ENCODE measurements at regions not wholly inside any gene's neighbourhood (a gene's known extent, or its start where the extent isn't known, plus 50 kb on each side); places are given as distances from the start of the nearest gene placed in this dataset.
"Not testable (repeated sequence)": the region's sequence is repeated elsewhere in the genome, so short reads cannot be mapped to it uniquely, and the experiment has no call there.

DNA sequence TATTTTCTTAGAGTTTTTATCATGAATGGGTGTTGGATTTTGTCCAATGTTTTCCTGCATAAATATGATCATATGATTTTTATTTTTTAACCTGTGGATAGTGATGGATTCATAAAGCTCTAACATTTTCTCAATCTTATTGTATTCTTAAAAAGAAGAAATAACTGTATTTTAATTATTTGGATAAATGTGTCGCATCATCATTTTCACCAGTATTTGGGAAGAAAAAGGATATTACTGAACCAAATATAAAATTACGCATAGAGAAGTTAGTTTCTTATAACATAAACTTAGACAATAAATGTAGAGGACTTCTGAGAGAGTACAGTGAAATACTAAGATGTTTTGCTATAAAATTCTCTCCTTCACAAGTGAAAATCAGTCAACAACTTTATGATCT, 126.0 kb upstream of the CHST9 start:
- H3K4me3 Mint-ChIP-seq, result no peak overlapping the region
- Histone ChIP-seq H3K27me3 (ENCODE audit: control insufficient read depth, insufficient read depth, low read length) (no peaks in the 10 kb centered on the region), H3K36me3 (ENCODE audit: control insufficient read depth, insufficient read depth, low read length) (no peaks in the 10 kb centered on the region), H3K27ac (ENCODE audit: insufficient read depth, low read length, poor library complexity, severe bottlenecking) (no peak overlapping the region), H3K9me3 (ENCODE audit: control insufficient read depth in 2 of 2, low read length in 2 of 2) (peaks cover 0 to 3% of the 10 kb centered on the region in 2 experiments), H3K4me3 (ENCODE audit: low read depth, low read length) (no peak overlapping the region), H3K4me1 (ENCODE audit: control insufficient read depth, insufficient read depth, low read length, poor library complexity, severe bottlenecking) (no peaks in the 10 kb centered on the region)
- DNase-seq (no peak), ATAC-seq (ENCODE audit: low read depth in 2 of 2) (no peak)
- peaks cover 0 to 11% (median 5%) of the 10 kb centered on the region in 7 donors for H3K9me3 Mint-ChIP-seq
- no peaks in the 10 kb centered on the region for H3K27me3 Mint-ChIP-seq
- no peaks in the 10 kb centered on the region for H3K36me3 Mint-ChIP-seq
- no peaks in the 10 kb centered on the region for H3K4me1 Mint-ChIP-seq
- H3K27ac Mint-ChIP-seq, result no peak overlapping the region

DNA sequence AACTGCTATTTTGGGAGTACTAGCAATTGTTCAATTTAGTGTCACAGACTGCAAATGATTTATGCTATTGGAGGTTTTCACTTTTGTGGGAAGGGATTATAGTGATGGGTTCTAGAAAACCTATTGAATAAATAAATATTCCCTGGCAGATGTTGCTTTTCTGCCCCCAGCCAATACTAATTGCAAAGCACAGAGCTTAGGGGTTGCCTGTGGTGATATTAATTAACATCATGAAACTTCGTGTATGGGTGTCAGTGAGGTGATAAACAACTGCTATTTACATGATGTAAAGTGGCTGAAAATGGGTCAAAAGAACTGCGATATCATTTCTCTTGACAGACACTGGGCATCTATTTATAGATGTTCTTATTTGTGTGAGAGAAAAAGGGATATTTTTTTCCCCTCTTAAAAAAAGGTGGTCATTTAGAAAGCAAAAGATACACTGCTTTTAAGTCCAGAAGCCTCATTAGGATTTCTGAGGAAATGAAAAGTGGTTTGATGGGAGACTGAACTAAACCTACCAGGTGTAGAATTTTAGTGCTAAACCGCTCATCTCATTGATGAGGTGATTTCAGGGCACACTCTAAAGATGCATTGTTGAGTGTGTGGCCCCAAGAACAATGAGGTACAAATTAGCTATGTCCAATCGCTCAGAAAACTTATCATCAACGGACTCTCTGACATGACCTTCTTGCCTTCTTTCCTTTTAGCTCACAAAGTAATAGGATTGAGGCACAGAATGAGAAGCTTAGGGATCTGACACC, 116.7 kb upstream of the CHST9 start:
- no peaks in the 10 kb centered on the region for H3K27me3 Mint-ChIP-seq
- ATAC-seq (ENCODE audit: low read depth in 2 of 2) (no peak), DNase-seq (no peak)
- no peaks in the 10 kb centered on the region for H3K27me3 ChIP-seq (ENCODE audit: control insufficient read depth, insufficient read depth, low read length)
- no peaks in the 10 kb centered on the region for H3K36me3 Mint-ChIP-seq
- H3K4me1 Mint-ChIP-seq, result no peaks in the 10 kb centered on the region
- H3K36me3 ChIP-seq (ENCODE audit: control insufficient read depth, insufficient read depth, low read length), result no peaks in the 10 kb centered on the region
- no peaks in the 10 kb centered on the region for H3K9me3 ChIP-seq (ENCODE audit: control insufficient read depth in 2 of 2, low read length in 2 of 2)
- no peaks in the 10 kb centered on the region for H3K4me1 ChIP-seq (ENCODE audit: control insufficient read depth, insufficient read depth, low read length, poor library complexity, severe bottlenecking)
- no peak overlapping the region for H3K4me3 Mint-ChIP-seq
- H3K4me3 ChIP-seq (ENCODE audit: low read depth, low read length), result no peak overlapping the region
- H3K9me3 Mint-ChIP-seq, result peaks cover 0 to 15% (median 4%) of the 10 kb centered on the region in 7 donors
- H3K27ac Mint-ChIP-seq, result no peak overlapping the region
- no peak overlapping the region for H3K27ac ChIP-seq (ENCODE audit: insufficient read depth, low read length, poor library complexity, severe bottlenecking)

DNA sequence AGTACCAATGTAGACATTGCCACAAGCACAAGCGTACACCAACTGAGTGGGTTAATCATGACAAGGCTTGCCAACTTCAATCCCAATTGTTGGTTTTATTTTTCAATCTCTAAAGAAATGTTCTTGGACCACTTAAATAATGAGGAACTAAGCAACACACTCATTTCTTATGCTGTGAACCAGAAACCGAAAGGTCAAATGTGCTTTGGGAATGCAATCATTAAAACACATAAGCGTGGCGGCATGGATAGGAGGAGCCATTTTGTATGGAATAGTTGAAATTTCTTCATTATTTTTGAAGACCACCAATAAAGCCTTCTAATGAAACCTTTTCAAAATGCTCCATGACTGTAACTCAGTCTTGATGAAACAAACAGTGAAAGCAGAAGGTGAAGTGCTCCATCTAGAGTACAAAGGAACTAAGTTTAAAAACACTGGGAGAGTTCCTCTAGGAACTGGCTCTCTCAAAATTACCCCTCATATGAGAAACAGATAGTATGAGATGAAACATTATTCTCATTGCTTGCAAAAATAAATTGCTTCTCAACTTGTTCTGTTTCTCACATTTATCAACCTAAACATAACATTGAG, 113.2 kb upstream of the CHST9 start:
- Histone ChIP-seq H3K27me3 (ENCODE audit: control insufficient read depth, insufficient read depth, low read length) (no peaks in the 10 kb centered on the region), H3K4me3 (ENCODE audit: low read depth, low read length) (no peak overlapping the region), H3K36me3 (ENCODE audit: control insufficient read depth, insufficient read depth, low read length) (no peaks in the 10 kb centered on the region), H3K9me3 (ENCODE audit: control insufficient read depth in 2 of 2, low read length in 2 of 2) (peaks cover 1 to 4% of the 10 kb centered on the region in 2 experiments), H3K27ac (ENCODE audit: insufficient read depth, low read length, poor library complexity, severe bottlenecking) (no peak overlapping the region), H3K4me1 (ENCODE audit: control insufficient read depth, insufficient read depth, low read length, poor library complexity, severe bottlenecking) (no peaks in the 10 kb centered on the region)
- no peaks in the 10 kb centered on the region for H3K27me3 Mint-ChIP-seq
- no peak overlapping the region for H3K4me3 Mint-ChIP-seq
- H3K9me3 Mint-ChIP-seq, result peaks cover 0 to 21% (median 2%) of the 10 kb centered on the region in 7 donors
- DNase-seq (no peak), ATAC-seq (ENCODE audit: low read depth in 2 of 2) (no peak)
- H3K36me3 Mint-ChIP-seq, result no peaks in the 10 kb centered on the region
- no peaks in the 10 kb centered on the region for H3K4me1 Mint-ChIP-seq
- no peak overlapping the region for H3K27ac Mint-ChIP-seq

DNA sequence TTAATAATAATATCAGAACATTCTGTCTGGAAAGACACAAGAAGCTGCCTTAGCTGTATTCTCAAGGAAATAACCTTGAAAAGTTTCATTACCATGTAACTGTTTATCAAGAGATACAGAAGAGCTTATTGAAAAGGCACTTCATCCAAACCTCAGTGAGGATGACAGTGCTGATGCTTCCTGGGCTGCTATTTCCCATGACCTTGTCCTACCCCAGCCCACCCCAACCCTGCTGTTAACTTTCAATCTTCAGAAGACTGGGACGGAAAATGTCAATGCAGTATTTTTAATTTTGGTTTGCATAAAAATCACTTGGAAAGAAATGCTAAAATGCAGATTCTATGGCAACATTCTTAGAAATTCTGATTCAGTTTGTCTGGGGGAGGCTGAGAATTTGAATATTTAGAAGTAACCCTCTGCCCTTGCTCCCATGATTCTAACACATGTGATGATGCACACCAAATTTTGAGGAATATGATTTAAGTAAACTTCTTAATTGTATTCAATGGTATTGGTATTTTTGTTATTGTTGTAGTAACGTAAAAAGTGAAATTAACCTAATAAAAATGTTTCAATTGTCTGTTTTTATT, 101.0 kb upstream of the CHST9 start:
- not testable (repeated sequence) for DNase-seq; H3K4me1 ChIP-seq (ENCODE audit: control insufficient read depth, insufficient read depth, low read length, poor library complexity, severe bottlenecking); H3K36me3 ChIP-seq (ENCODE audit: control insufficient read depth, insufficient read depth, low read length); ATAC-seq (ENCODE audit: low read depth in 2 of 2); H3K27me3 Mint-ChIP-seq; H3K4me3 Mint-ChIP-seq; H3K4me3 ChIP-seq (ENCODE audit: low read depth, low read length); H3K27me3 ChIP-seq (ENCODE audit: control insufficient read depth, insufficient read depth, low read length); H3K4me1 Mint-ChIP-seq; H3K27ac ChIP-seq (ENCODE audit: insufficient read depth, low read length, poor library complexity, severe bottlenecking); H3K27ac Mint-ChIP-seq; H3K9me3 ChIP-seq (ENCODE audit: control insufficient read depth in 2 of 2, low read length in 2 of 2); H3K36me3 Mint-ChIP-seq
- H3K9me3 Mint-ChIP-seq, result peaks cover 0 to 13% (median 2%) of the 10 kb centered on the region in 7 donors

DNA sequence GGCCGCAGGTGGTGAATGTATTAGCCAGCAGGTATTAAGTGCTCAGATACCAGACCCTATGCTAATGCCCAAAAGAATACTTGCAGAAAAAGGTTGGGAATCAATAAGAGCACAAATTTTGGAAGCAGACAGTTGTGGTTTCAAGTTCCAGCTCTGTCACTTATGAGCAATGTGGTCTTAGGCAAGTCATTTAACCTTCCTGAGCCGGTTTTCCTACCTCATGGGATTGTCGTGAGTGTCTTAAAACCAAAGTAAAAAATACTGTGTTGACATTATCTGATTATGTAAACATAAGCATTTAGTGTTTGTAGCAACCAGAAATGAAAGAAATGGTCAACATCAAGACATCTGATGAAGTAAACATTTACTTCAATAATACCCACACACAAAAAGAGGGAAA, 93.0 kb upstream of the CHST9 start:
- Mint-ChIP-seq H3K4me1 (no peaks in the 10 kb centered on the region), H3K4me3 (no peak overlapping the region), H3K36me3 (no peaks in the 10 kb centered on the region), H3K27me3 (no peaks in the 10 kb centered on the region), H3K27ac (no peak overlapping the region), H3K9me3 (peaks cover 3 to 26% (median 9%) of the 10 kb centered on the region in 7 donors)
- ATAC-seq (ENCODE audit: low read depth in 2 of 2), result no peak
- no peak overlapping the region for H3K27ac ChIP-seq (ENCODE audit: insufficient read depth, low read length, poor library complexity, severe bottlenecking)
- H3K27me3 ChIP-seq (ENCODE audit: control insufficient read depth, insufficient read depth, low read length), result no peaks in the 10 kb centered on the region
- no peak for DNase-seq
- H3K4me1 ChIP-seq (ENCODE audit: control insufficient read depth, insufficient read depth, low read length, poor library complexity, severe bottlenecking), result no peaks in the 10 kb centered on the region
- H3K36me3 ChIP-seq (ENCODE audit: control insufficient read depth, insufficient read depth, low read length), result no peaks in the 10 kb centered on the region
- H3K9me3 ChIP-seq (ENCODE audit: control insufficient read depth in 2 of 2, low read length in 2 of 2), result no peaks in the 10 kb centered on the region
- no peak overlapping the region for H3K4me3 ChIP-seq (ENCODE audit: low read depth, low read length)

DNA sequence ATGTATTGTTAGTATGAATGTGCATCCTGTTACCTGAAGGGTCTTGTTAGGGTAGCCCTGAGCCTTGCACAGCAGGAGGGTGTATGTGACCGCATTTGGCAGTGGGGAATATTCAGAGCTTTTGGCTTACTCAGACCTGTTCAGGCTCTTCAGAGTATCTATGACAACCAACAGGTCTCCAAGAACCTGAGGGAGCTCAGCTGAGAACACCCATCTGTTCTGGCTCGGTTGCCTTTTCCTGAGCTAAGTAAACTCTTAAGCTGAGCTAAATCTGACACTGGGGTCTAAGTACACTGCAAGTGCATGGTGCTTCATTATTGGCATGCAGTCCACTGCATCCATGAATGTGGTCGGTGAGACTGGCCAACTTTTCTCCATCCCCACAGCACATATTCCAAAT, 92.4 kb upstream of the CHST9 start:
- Mint-ChIP-seq H3K4me1 (no peaks in the 10 kb centered on the region), H3K9me3 (peaks cover 3 to 26% (median 9%) of the 10 kb centered on the region in 7 donors), H3K4me3 (no peak overlapping the region), H3K36me3 (no peaks in the 10 kb centered on the region), H3K27ac (no peak overlapping the region), H3K27me3 (no peaks in the 10 kb centered on the region)
- no peak overlapping the region for H3K4me3 ChIP-seq (ENCODE audit: low read depth, low read length)
- ATAC-seq (ENCODE audit: low read depth in 2 of 2), result no peak
- no peaks in the 10 kb centered on the region for H3K27me3 ChIP-seq (ENCODE audit: control insufficient read depth, insufficient read depth, low read length)
- H3K27ac ChIP-seq (ENCODE audit: insufficient read depth, low read length, poor library complexity, severe bottlenecking), result no peak overlapping the region
- H3K9me3 ChIP-seq (ENCODE audit: control insufficient read depth in 2 of 2, low read length in 2 of 2), result no peaks in the 10 kb centered on the region
- H3K4me1 ChIP-seq (ENCODE audit: control insufficient read depth, insufficient read depth, low read length, poor library complexity, severe bottlenecking), result no peaks in the 10 kb centered on the region
- no peaks in the 10 kb centered on the region for H3K36me3 ChIP-seq (ENCODE audit: control insufficient read depth, insufficient read depth, low read length)
- no peak for DNase-seq

DNA sequence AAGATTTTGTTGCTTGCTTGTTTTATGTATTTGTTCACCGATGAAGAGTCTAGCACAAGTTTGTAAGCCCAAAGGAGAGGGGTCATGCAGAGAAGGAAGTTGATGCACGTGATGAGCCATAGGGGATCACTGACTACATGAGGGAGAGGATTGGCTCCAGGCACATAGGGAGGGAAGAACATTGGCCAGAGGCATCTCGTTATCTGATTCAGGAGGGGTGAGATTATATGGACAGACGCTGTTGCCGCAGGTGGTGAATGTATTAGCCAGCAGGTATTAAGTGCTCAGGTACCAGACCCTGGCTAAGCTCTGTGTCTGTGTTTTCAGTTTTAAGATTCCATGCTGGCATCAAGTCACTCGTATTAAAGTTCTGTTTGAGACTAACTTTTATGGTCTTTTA, 91.8 kb upstream of the CHST9 start:
- H3K9me3 ChIP-seq (ENCODE audit: control insufficient read depth in 2 of 2, low read length in 2 of 2), result no peaks in the 10 kb centered on the region
- H3K36me3 ChIP-seq (ENCODE audit: control insufficient read depth, insufficient read depth, low read length), result no peaks in the 10 kb centered on the region
- Mint-ChIP-seq H3K9me3 (peaks cover 3 to 26% (median 9%) of the 10 kb centered on the region in 7 donors), H3K27me3 (no peaks in the 10 kb centered on the region), H3K4me3 (no peak overlapping the region), H3K4me1 (no peaks in the 10 kb centered on the region), H3K36me3 (no peaks in the 10 kb centered on the region), H3K27ac (no peak overlapping the region)
- H3K27me3 ChIP-seq (ENCODE audit: control insufficient read depth, insufficient read depth, low read length), result no peaks in the 10 kb centered on the region
- ATAC-seq (ENCODE audit: low read depth in 2 of 2) (no peak), DNase-seq (no peak)
- H3K27ac ChIP-seq (ENCODE audit: insufficient read depth, low read length, poor library complexity, severe bottlenecking), result no peak overlapping the region
- no peaks in the 10 kb centered on the region for H3K4me1 ChIP-seq (ENCODE audit: control insufficient read depth, insufficient read depth, low read length, poor library complexity, severe bottlenecking)
- H3K4me3 ChIP-seq (ENCODE audit: low read depth, low read length), result no peak overlapping the region

DNA sequence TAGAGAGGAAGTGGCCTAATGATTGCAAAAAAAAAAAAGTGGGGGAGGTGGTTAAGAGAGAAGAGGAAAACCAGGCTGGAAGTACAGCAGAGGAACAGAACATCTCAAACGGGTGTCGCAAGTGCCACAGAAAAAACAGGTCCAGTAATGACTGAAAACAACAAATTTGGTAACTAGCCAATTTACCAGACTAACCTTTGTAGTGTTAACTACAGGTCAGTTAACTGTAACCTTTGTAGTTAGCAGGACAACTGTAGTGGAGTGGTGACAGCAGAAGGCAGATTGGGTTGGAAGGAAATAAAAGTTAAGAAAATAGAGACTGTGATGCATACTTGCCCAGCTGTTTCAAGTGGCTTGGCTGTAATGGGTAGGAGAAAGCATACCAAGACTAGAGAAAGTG, 91.4 kb upstream of the CHST9 start:
- Mint-ChIP-seq H3K4me3 (no peak overlapping the region), H3K4me1 (no peaks in the 10 kb centered on the region), H3K27me3 (no peaks in the 10 kb centered on the region), H3K36me3 (no peaks in the 10 kb centered on the region), H3K27ac (no peak overlapping the region), H3K9me3 (peaks cover 3 to 29% (median 9%) of the 10 kb centered on the region in 7 donors)
- ATAC-seq (ENCODE audit: low read depth in 2 of 2) (no peak), DNase-seq (no peak)
- H3K9me3 ChIP-seq (ENCODE audit: control insufficient read depth in 2 of 2, low read length in 2 of 2), result no peaks in the 10 kb centered on the region
- H3K4me3 ChIP-seq (ENCODE audit: low read depth, low read length), result no peak overlapping the region
- H3K27me3 ChIP-seq (ENCODE audit: control insufficient read depth, insufficient read depth, low read length), result no peaks in the 10 kb centered on the region
- H3K4me1 ChIP-seq (ENCODE audit: control insufficient read depth, insufficient read depth, low read length, poor library complexity, severe bottlenecking), result no peaks in the 10 kb centered on the region
- no peaks in the 10 kb centered on the region for H3K36me3 ChIP-seq (ENCODE audit: control insufficient read depth, insufficient read depth, low read length)
- H3K27ac ChIP-seq (ENCODE audit: insufficient read depth, low read length, poor library complexity, severe bottlenecking), result no peak overlapping the region
